Stimulated activated CD4-positive, alpha-beta T cell treated with anti-CD3 and anti-CD28 coated beads, Interleukin-2, amount 100 ng/mL, for 24 hours (primary cell): ENCODE measurements at regions not wholly inside any gene's neighbourhood (a gene's known extent, or its start where the extent isn't known, plus 50 kb on each side); places are given as distances from the start of the nearest gene placed in this dataset.
"Not testable (repeated sequence)": the region's sequence is repeated elsewhere in the genome, so short reads cannot be mapped to it uniquely, and the experiment has no call there.

Experiments used
- DNase-seq, 2 donors: peaks; one replicate each; pipeline ENCODE4 v3.0.0-alpha.2; 2020

DNA sequence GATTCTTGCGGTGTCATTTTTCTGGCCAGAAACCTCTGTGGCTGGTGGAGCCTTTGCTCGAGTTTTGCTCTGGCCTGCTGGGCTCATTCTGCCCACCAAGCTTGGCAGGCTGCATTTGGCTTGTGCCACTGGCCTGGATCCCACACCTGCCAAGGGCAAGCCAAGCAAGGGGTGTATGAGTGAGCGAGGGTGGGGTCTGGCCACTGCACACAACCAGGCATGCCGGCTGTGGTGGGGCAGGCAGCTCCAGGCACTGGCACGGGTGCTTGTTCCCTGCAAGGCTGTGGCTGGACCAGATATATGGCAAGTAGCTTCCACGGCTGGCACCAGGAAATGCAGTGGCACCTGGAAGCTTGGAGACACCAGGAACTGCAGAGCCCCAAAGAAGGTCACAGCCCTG is 68.6 kb upstream of the PPP3CA start:
- DNase-seq: no peak

DNA sequence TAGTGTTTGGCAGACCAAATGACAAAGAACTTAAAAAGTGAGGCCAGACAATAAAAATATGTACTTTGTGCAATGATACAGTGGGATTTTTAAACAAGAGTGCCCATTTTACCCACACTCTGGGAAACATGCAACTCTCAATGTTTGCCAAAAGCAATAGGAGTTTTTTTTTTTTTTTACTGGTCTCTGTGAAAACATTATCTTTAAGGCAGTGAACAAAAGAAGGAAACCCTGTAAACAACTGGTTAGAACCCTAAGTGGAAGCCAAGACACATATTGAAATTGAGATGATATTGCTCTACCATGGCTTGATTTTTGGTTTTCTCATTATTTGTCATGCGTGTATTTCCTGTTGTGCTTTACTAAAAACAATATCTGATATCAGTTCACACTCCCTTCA is 67.2 kb upstream of the PPP3CA start:
- no peak for DNase-seq

DNA sequence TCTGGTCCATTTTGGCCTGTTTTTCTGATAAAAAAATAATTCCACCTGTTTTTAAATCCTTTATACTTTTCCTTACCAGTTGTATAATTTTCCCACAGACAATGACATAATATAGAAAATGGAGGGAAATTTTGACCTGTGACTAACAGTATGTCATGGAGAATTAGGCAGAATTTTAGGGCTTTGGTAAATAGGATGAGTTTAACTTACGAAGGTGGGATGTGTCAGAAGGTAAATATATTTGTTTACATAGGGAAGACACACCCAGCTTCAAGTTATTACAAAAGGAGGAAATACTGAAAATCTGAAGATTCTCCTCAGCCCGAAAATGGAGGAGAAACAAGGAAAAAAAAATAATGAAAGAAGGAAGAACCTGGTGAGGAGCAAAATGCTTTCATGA is 64.6 kb upstream of the PPP3CA start:
- no peak for DNase-seq

DNA sequence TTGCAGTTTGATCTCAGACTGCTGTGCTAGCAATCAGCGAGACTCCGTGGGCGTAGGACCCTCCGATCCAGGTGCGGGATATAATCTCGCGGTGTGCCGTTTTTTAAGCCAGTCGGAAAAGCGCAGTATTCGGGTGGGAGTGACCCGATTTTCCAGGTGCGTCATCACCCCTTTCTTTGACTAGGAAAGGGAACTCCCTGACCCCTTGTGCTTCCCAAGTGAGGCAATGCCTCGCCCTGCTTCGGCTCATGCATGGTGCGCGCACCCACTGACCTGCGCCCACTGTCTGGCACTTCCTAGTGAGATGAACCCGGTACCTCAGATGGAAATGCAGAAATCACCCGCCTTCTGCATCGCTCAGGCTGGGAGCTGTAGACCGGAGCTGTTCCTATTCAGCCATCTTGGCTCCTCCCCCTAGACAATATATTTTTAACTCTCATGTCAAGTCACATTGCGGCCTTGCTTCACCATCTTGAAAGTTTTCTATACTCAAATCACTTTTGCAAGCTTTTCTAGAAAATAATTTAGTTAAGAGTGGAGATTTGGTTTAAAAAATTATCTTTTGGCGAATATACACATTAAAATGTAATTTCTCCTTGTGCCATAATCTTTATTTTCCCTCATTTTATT is 64.1 kb upstream of the PPP3CA start:
- DNase-seq: not testable (repeated sequence)

DNA sequence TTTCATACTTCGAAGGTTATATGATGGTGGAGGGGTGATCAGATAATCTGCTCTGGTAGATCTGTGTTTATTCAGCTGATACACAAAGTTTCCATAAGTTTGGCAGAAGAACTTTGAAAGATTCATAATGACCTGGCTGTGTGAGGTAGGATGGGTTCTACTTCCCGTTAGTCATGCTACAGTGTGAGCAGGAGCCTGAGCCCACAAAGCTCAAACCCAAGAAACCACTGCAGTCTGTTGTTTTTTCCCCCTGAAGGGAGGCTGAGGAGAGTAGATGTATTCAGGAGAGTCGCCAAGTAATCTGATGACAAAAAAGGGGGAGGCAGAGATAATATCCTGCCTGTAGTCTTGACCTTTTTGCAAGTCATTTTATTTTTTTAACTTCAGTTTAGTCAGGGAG is 52.8 kb upstream of the PPP3CA start:
- DNase-seq: no peak

DNA sequence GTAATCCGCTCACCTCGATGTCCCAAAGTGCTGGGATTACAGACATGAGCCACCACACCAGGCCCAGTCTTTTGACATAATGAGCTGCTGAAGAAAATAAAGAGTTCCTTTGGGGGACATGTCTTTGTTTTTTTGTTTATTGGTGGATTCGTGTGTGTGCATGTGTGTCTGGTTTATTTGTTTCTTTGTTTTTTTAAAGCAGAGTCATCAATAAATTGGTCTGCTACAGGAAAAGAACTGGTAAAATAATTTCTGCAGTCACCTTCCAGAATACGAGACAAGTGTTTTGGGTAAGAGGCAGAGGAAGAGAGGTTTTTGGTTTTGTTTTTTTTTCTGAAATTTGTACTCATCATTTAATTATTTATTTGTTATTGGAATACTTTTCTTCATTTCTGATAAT is 51.5 kb upstream of the PPP3CA start:
- DNase-seq: no peak
